ENCODE measurements at regions not wholly inside any gene's neighbourhood (a gene's known extent, or its start where the extent isn't known, plus 50 kb on each side); places are given as distances from the start of the nearest gene placed in this dataset.

GRCh38 chr9:21570643-21571275 lies 88.6 kb upstream of the IFNE start:
- no peak overlapping the region for H3K27ac Mint-ChIP-seq
- no peaks in the 10 kb centered on the region for H3K9me3 Mint-ChIP-seq
- ATAC-seq (ENCODE audit: low read depth in 2 of 2) (no peak), DNase-seq (no peak)
- H3K4me3 Mint-ChIP-seq, result no peak overlapping the region
- peaks cover 27 to 47% (median 27%) of the 10 kb centered on the region in 3 donors for H3K27me3 Mint-ChIP-seq
- H3K4me1 Mint-ChIP-seq, result no peaks in the 10 kb centered on the region
- H3K36me3 Mint-ChIP-seq, result no peaks in the 10 kb centered on the region

- DNase-seq, result no peak
- Mint-ChIP-seq H3K9me3 (no peaks in the 10 kb centered on the region), H3K4me1 (peaks cover 5 to 7% (median 6%) of the 10 kb centered on the region in 3 donors), H3K36me3 (no peaks in the 10 kb centered on the region), H3K27me3 (peaks cover 6 to 16% (median 13%) of the 10 kb centered on the region in 3 donors), H3K4me3 (no peak overlapping the region), H3K27ac (no peak overlapping the region)
- no peak for ATAC-seq (ENCODE audit: low read depth in 2 of 2)
Observed at GRCh38 chr9:21574261-21574660, 92.1 kb upstream of the IFNE start.

GRCh38 chr9:21576331-21577189 lies 94.4 kb upstream of the IFNE start:
- Mint-ChIP-seq H3K36me3 (no peaks in the 10 kb centered on the region), H3K9me3 (no peaks in the 10 kb centered on the region), H3K4me3 (no peak overlapping the region), H3K4me1 (peaks cover 5 to 9% (median 6%) of the 10 kb centered on the region in 3 donors), H3K27ac (peak overlapping the region in 1 of 6 donors; percentile 47), H3K27me3 (peaks cover 5 to 16% (median 6%) of the 10 kb centered on the region in 3 donors)
- DNase-seq (no peak), ATAC-seq (ENCODE audit: low read depth in 2 of 2) (no peak)

- peak overlapping the region in 1 of 8 donors; percentile 58 for H3K4me3 Mint-ChIP-seq
- H3K27ac Mint-ChIP-seq, result no peak overlapping the region
- ATAC-seq (ENCODE audit: low read depth in 2 of 2) (no peak), DNase-seq (no peak)
- peaks cover 5 to 9% (median 6%) of the 10 kb centered on the region in 3 donors for H3K4me1 Mint-ChIP-seq
- H3K27me3 Mint-ChIP-seq, result peaks cover 0 to under 1% (median 0%) of the 10 kb centered on the region in 3 donors
- no peaks in the 10 kb centered on the region for H3K9me3 Mint-ChIP-seq
- H3K36me3 Mint-ChIP-seq, result no peaks in the 10 kb centered on the region
Observed at GRCh38 chr9:21579247-21579671, 97.1 kb upstream of the IFNE start.

GRCh38 chr9:21579743-21580142 lies 97.6 kb upstream of the IFNE start:
- ATAC-seq (ENCODE audit: low read depth in 2 of 2) (no peak), DNase-seq (no peak)
- Mint-ChIP-seq H3K27ac (no peak overlapping the region), H3K9me3 (no peaks in the 10 kb centered on the region), H3K4me1 (peaks cover 5 to 9% (median 6%) of the 10 kb centered on the region in 3 donors), H3K36me3 (no peaks in the 10 kb centered on the region), H3K27me3 (no peaks in the 10 kb centered on the region), H3K4me3 (no peak overlapping the region)

- H3K27me3 Mint-ChIP-seq, result peaks cover 0 to 5% (median 0%) of the 10 kb centered on the region in 3 donors
- H3K4me1 Mint-ChIP-seq, result peaks cover 5 to 9% (median 6%) of the 10 kb centered on the region in 3 donors
- no peak overlapping the region for H3K4me3 Mint-ChIP-seq
- no peak overlapping the region for H3K27ac Mint-ChIP-seq
- no peak for DNase-seq
- no peak for ATAC-seq (ENCODE audit: low read depth in 2 of 2)
- H3K36me3 Mint-ChIP-seq, result no peaks in the 10 kb centered on the region
- no peaks in the 10 kb centered on the region for H3K9me3 Mint-ChIP-seq
Observed at GRCh38 chr9:21580636-21581378, 98.7 kb upstream of the IFNE start.

- Mint-ChIP-seq H3K4me3 (no peak overlapping the region), H3K27ac (no peak overlapping the region), H3K27me3 (peaks cover 0 to 11% (median 5%) of the 10 kb centered on the region in 3 donors), H3K4me1 (peaks cover 2 to 6% (median 3%) of the 10 kb centered on the region in 3 donors), H3K9me3 (no peaks in the 10 kb centered on the region), H3K36me3 (no peaks in the 10 kb centered on the region)
- DNase-seq, result no peak
- ATAC-seq (ENCODE audit: low read depth in 2 of 2), result no peak
Observed at GRCh38 chr9:21583628-21584377, 101.7 kb upstream of the IFNE start.

- no peak overlapping the region for H3K27ac Mint-ChIP-seq
- H3K9me3 Mint-ChIP-seq, result no peaks in the 10 kb centered on the region
- no peaks in the 10 kb centered on the region for H3K4me1 Mint-ChIP-seq
- ATAC-seq (ENCODE audit: low read depth in 2 of 2) (no peak), DNase-seq (no peak)
- H3K36me3 Mint-ChIP-seq, result no peaks in the 10 kb centered on the region
- H3K4me3 Mint-ChIP-seq, result no peak overlapping the region
- peaks cover 5 to 20% (median 6%) of the 10 kb centered on the region in 3 donors for H3K27me3 Mint-ChIP-seq
Observed at GRCh38 chr9:21584890-21585289, 102.8 kb upstream of the IFNE start.

GRCh38 chr9:21585756-21586752 lies 103.9 kb upstream of the IFNE start:
- H3K27me3 Mint-ChIP-seq, result peaks cover 5 to 20% (median 6%) of the 10 kb centered on the region in 3 donors
- H3K9me3 Mint-ChIP-seq, result no peaks in the 10 kb centered on the region
- no peak overlapping the region for H3K27ac Mint-ChIP-seq
- no peaks in the 10 kb centered on the region for H3K4me1 Mint-ChIP-seq
- ATAC-seq (ENCODE audit: low read depth in 2 of 2) (no peak), DNase-seq (no peak)
- H3K4me3 Mint-ChIP-seq, result no peak overlapping the region
- H3K36me3 Mint-ChIP-seq, result no peaks in the 10 kb centered on the region

- Mint-ChIP-seq H3K4me3 (no peak overlapping the region), H3K27me3 (peaks cover 18 to 42% (median 20%) of the 10 kb centered on the region in 3 donors), H3K27ac (no peak overlapping the region), H3K4me1 (no peaks in the 10 kb centered on the region), H3K9me3 (no peaks in the 10 kb centered on the region), H3K36me3 (no peaks in the 10 kb centered on the region)
- DNase-seq (no peak), ATAC-seq (ENCODE audit: low read depth in 2 of 2) (no peak)
Observed at GRCh38 chr9:21589344-21590056, 107.4 kb upstream of the IFNE start.

GRCh38 chr9:21590058-21590996 lies 108.2 kb upstream of the IFNE start:
- Mint-ChIP-seq H3K36me3 (no peaks in the 10 kb centered on the region), H3K9me3 (no peaks in the 10 kb centered on the region), H3K4me3 (no peak overlapping the region), H3K27me3 (peaks cover 22 to 45% (median 24%) of the 10 kb centered on the region in 3 donors), H3K27ac (no peak overlapping the region), H3K4me1 (no peaks in the 10 kb centered on the region)
- ATAC-seq (ENCODE audit: low read depth in 2 of 2), result no peak
- no peak for DNase-seq

Measured in naive B cell (primary cell).